Testis (tissue), 2 donors: ENCODE measurements at regions not wholly inside any gene's neighbourhood (a gene's known extent, or its start where the extent isn't known, plus 50 kb on each side); places are given as distances from the start of the nearest gene placed in this dataset.
A peak's percentile ranks its signal among the peaks of the same experiment; 100 is the strongest.

ENCODE experiments used
- POLR2A ChIP-seq: fragments of 450-650 bp; IDR thresholded peaks from one replicate; pipeline ENCODE4 v1.6.1; 2017; ENCODE audit warnings: antibody characterized with exemption, mild to moderate bottlenecking, moderate library complexity
- TF ChIP-seq, protein P1 (sequence below), 3 experiments: fragments of 450-650 bp in 2 of 3; fragments of 200-600 bp in 1 of 3; sonication (generic) in 1 of 3; IDR thresholded peaks; one replicate each; pipeline ENCODE4 v1.5.1; 2016 to 2019; ENCODE audit warnings: antibody characterized with exemption in 3 of 3, mild to moderate bottlenecking in 2 of 3, moderate library complexity in 1 of 3

DNA sequence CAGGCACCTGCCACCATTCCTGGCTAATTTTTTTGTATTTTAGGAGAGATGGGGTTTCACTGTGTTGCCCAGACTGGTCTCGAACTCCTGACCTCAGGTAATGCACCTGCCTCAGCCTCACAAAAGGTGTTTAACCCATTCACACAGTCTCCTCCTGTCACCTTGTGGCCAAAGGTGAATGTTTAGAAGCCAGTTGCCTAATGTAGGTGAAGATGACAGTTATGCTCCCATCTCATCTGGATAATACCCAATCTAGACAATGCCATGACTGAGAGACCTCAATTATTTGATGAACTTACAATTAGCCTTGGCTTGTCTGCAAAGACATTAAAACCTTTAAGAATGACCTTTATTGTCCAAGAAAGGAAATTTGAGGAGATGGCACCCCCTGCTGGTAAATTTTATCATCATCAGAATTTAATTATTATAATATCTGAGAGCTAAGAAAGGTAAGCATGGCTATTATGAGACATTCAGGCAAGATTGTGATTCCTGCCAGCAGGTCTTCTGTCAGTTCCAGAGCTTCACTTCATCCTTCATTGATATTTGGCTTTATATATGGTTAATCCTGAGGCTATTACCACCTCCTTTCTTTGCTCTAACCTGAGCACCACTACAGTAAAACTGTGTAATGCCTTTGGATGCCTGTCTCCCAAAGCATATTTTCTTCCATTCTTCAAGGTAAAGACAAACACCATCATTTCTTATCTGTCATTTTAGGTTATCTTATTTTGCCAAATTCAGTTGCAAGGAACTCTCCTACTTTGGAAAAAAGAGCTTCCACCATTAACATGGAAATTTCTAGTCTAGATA lies 117.6 kb downstream of the FAM124B start:
- TF ChIP-seq, protein P1, sequence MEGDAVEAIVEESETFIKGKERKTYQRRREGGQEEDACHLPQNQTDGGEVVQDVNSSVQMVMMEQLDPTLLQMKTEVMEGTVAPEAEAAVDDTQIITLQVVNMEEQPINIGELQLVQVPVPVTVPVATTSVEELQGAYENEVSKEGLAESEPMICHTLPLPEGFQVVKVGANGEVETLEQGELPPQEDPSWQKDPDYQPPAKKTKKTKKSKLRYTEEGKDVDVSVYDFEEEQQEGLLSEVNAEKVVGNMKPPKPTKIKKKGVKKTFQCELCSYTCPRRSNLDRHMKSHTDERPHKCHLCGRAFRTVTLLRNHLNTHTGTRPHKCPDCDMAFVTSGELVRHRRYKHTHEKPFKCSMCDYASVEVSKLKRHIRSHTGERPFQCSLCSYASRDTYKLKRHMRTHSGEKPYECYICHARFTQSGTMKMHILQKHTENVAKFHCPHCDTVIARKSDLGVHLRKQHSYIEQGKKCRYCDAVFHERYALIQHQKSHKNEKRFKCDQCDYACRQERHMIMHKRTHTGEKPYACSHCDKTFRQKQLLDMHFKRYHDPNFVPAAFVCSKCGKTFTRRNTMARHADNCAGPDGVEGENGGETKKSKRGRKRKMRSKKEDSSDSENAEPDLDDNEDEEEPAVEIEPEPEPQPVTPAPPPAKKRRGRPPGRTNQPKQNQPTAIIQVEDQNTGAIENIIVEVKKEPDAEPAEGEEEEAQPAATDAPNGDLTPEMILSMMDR (IDR thresholded peaks at IDR 0.05), result peak; percentile 61 to 91 (median 73)
- TF ChIP-seq POLR2A, result no peak
